ENCODE measurements at regions not wholly inside any gene's neighbourhood (a gene's known extent, or its start where the extent isn't known, plus 50 kb on each side); places are given as distances from the start of the nearest gene placed in this dataset.
"Not testable (repeated sequence)": the region's sequence is repeated elsewhere in the genome, so short reads cannot be mapped to it uniquely, and the experiment has no call there.

GRCh38 chr9:78994471-78994870, 577.3 kb upstream of the TLE4 start:
- no peaks in the 10 kb centered on the region for H3K4me1 ChIP-seq (ENCODE audit: insufficient read depth, low read length)
- H3K36me3 ChIP-seq (ENCODE audit: insufficient read depth, low read length), result no peaks in the 10 kb centered on the region
- no peaks in the 10 kb centered on the region for H3K9me3 ChIP-seq (ENCODE audit: low read length)
- no peak overlapping the region for H3K9ac ChIP-seq (ENCODE audit: low read length)
- no peak overlapping the region for H3K4me3 ChIP-seq (ENCODE audit: low read depth in 1 of 2, low read length in 2 of 2)
- no peaks in the 10 kb centered on the region for H3K27me3 ChIP-seq (ENCODE audit: control insufficient read depth in 1 of 2, insufficient read depth in 2 of 2, low read length in 2 of 2)
- no peak overlapping the region for H3K27ac ChIP-seq (ENCODE audit: low read depth, low read length)

GRCh38 chr9:78994974-78995373, 576.8 kb upstream of the TLE4 start:
- not testable (repeated sequence) for H3K27me3 ChIP-seq (ENCODE audit: control insufficient read depth in 1 of 2, insufficient read depth in 2 of 2, low read length in 2 of 2); H3K9me3 ChIP-seq (ENCODE audit: low read length); H3K4me3 ChIP-seq (ENCODE audit: low read depth in 1 of 2, low read length in 2 of 2); H3K36me3 ChIP-seq (ENCODE audit: insufficient read depth, low read length); H3K9ac ChIP-seq (ENCODE audit: low read length); H3K4me1 ChIP-seq (ENCODE audit: insufficient read depth, low read length); H3K27ac ChIP-seq (ENCODE audit: low read depth, low read length)

- Histone ChIP-seq H3K27me3 (ENCODE audit: control insufficient read depth in 1 of 2, insufficient read depth in 2 of 2, low read length in 2 of 2) (no peaks in the 10 kb centered on the region), H3K27ac (ENCODE audit: low read depth, low read length) (no peak overlapping the region), H3K4me1 (ENCODE audit: insufficient read depth, low read length) (no peaks in the 10 kb centered on the region), H3K9ac (ENCODE audit: low read length) (no peak overlapping the region), H3K36me3 (ENCODE audit: insufficient read depth, low read length) (no peaks in the 10 kb centered on the region), H3K9me3 (ENCODE audit: low read length) (no peaks in the 10 kb centered on the region), H3K4me3 (ENCODE audit: low read depth in 1 of 2, low read length in 2 of 2) (no peak overlapping the region)
These were observed 574.5 kb upstream of the TLE4 start for GRCh38 chr9:78997296-78997695.

GRCh38 chr9:79000230-79001002, 571.3 kb upstream of the TLE4 start:
- H3K4me3 ChIP-seq (ENCODE audit: low read depth in 1 of 2, low read length in 2 of 2), result no peak overlapping the region
- no peaks in the 10 kb centered on the region for H3K27me3 ChIP-seq (ENCODE audit: control insufficient read depth in 1 of 2, insufficient read depth in 2 of 2, low read length in 2 of 2)
- H3K9ac ChIP-seq (ENCODE audit: low read length), result no peak overlapping the region

GRCh38 chr9:79001012-79001411, 570.8 kb upstream of the TLE4 start:
- H3K36me3 ChIP-seq (ENCODE audit: insufficient read depth, low read length), result no peaks in the 10 kb centered on the region
- H3K9me3 ChIP-seq (ENCODE audit: low read length), result no peaks in the 10 kb centered on the region
- H3K4me1 ChIP-seq (ENCODE audit: insufficient read depth, low read length), result no peaks in the 10 kb centered on the region
- no peak overlapping the region for H3K27ac ChIP-seq (ENCODE audit: low read depth, low read length)
- H3K9ac ChIP-seq (ENCODE audit: low read length), result no peak overlapping the region
- no peak overlapping the region for H3K4me3 ChIP-seq (ENCODE audit: low read depth in 1 of 2, low read length in 2 of 2)
- H3K27me3 ChIP-seq (ENCODE audit: control insufficient read depth in 1 of 2, insufficient read depth in 2 of 2, low read length in 2 of 2), result no peaks in the 10 kb centered on the region

More at GRCh38 chr9:79000230-79001002, 571.3 kb upstream of the TLE4 start:
- no peaks in the 10 kb centered on the region for H3K36me3 ChIP-seq (ENCODE audit: insufficient read depth, low read length)
- H3K9me3 ChIP-seq (ENCODE audit: low read length), result no peaks in the 10 kb centered on the region
- no peaks in the 10 kb centered on the region for H3K4me1 ChIP-seq (ENCODE audit: insufficient read depth, low read length)
- no peak overlapping the region for H3K27ac ChIP-seq (ENCODE audit: low read depth, low read length)

GRCh38 chr9:79003514-79003913, 568.3 kb upstream of the TLE4 start:
- no peaks in the 10 kb centered on the region for H3K36me3 ChIP-seq (ENCODE audit: insufficient read depth, low read length)
- no peak overlapping the region for H3K4me3 ChIP-seq (ENCODE audit: low read depth in 1 of 2, low read length in 2 of 2)
- H3K9me3 ChIP-seq (ENCODE audit: low read length), result no peaks in the 10 kb centered on the region
- H3K27ac ChIP-seq (ENCODE audit: low read depth, low read length), result no peak overlapping the region
- H3K4me1 ChIP-seq (ENCODE audit: insufficient read depth, low read length), result no peaks in the 10 kb centered on the region
- no peaks in the 10 kb centered on the region for H3K27me3 ChIP-seq (ENCODE audit: control insufficient read depth in 1 of 2, insufficient read depth in 2 of 2, low read length in 2 of 2)
- no peak overlapping the region for H3K9ac ChIP-seq (ENCODE audit: low read length)

GRCh38 chr9:79004032-79004431, 567.7 kb upstream of the TLE4 start:
- H3K27me3 ChIP-seq (ENCODE audit: control insufficient read depth in 1 of 2, insufficient read depth in 2 of 2, low read length in 2 of 2), result no peaks in the 10 kb centered on the region
- H3K27ac ChIP-seq (ENCODE audit: low read depth, low read length), result no peak overlapping the region
- H3K9ac ChIP-seq (ENCODE audit: low read length), result no peak overlapping the region
- no peaks in the 10 kb centered on the region for H3K36me3 ChIP-seq (ENCODE audit: insufficient read depth, low read length)
- no peaks in the 10 kb centered on the region for H3K4me1 ChIP-seq (ENCODE audit: insufficient read depth, low read length)
- H3K4me3 ChIP-seq (ENCODE audit: low read depth in 1 of 2, low read length in 2 of 2), result no peak overlapping the region
- no peaks in the 10 kb centered on the region for H3K9me3 ChIP-seq (ENCODE audit: low read length)

- H3K4me3 ChIP-seq (ENCODE audit: low read depth in 1 of 2, low read length in 2 of 2), result no peak overlapping the region
- no peaks in the 10 kb centered on the region for H3K36me3 ChIP-seq (ENCODE audit: insufficient read depth, low read length)
- no peaks in the 10 kb centered on the region for H3K27me3 ChIP-seq (ENCODE audit: control insufficient read depth in 1 of 2, insufficient read depth in 2 of 2, low read length in 2 of 2)
- no peaks in the 10 kb centered on the region for H3K4me1 ChIP-seq (ENCODE audit: insufficient read depth, low read length)
- no peaks in the 10 kb centered on the region for H3K9me3 ChIP-seq (ENCODE audit: low read length)
- H3K9ac ChIP-seq (ENCODE audit: low read length), result no peak overlapping the region
- no peak overlapping the region for H3K27ac ChIP-seq (ENCODE audit: low read depth, low read length)
These were observed 565.2 kb upstream of the TLE4 start for GRCh38 chr9:79006546-79006945.

- Histone ChIP-seq H3K27me3 (ENCODE audit: control insufficient read depth in 1 of 2, insufficient read depth in 2 of 2, low read length in 2 of 2) (no peaks in the 10 kb centered on the region), H3K9ac (ENCODE audit: low read length) (no peak overlapping the region), H3K4me3 (ENCODE audit: low read depth in 1 of 2, low read length in 2 of 2) (no peak overlapping the region), H3K36me3 (ENCODE audit: insufficient read depth, low read length) (no peaks in the 10 kb centered on the region), H3K9me3 (ENCODE audit: low read length) (no peaks in the 10 kb centered on the region), H3K4me1 (ENCODE audit: insufficient read depth, low read length) (no peaks in the 10 kb centered on the region), H3K27ac (ENCODE audit: low read depth, low read length) (no peak overlapping the region)
These were observed 563.9 kb upstream of the TLE4 start for GRCh38 chr9:79007701-79008483.

- H3K4me1 ChIP-seq (ENCODE audit: insufficient read depth, low read length), result no peaks in the 10 kb centered on the region
- no peak overlapping the region for H3K9ac ChIP-seq (ENCODE audit: low read length)
- no peak overlapping the region for H3K4me3 ChIP-seq (ENCODE audit: low read depth in 1 of 2, low read length in 2 of 2)
- no peaks in the 10 kb centered on the region for H3K27me3 ChIP-seq (ENCODE audit: control insufficient read depth in 1 of 2, insufficient read depth in 2 of 2, low read length in 2 of 2)
- H3K36me3 ChIP-seq (ENCODE audit: insufficient read depth, low read length), result no peaks in the 10 kb centered on the region
- H3K27ac ChIP-seq (ENCODE audit: low read depth, low read length), result no peak overlapping the region
- no peaks in the 10 kb centered on the region for H3K9me3 ChIP-seq (ENCODE audit: low read length)
These were observed 562.8 kb upstream of the TLE4 start for GRCh38 chr9:79008916-79009315.

GRCh38 chr9:79011461-79011860, 560.3 kb upstream of the TLE4 start:
- H3K27me3 ChIP-seq (ENCODE audit: control insufficient read depth in 1 of 2, insufficient read depth in 2 of 2, low read length in 2 of 2), result no peaks in the 10 kb centered on the region
- H3K36me3 ChIP-seq (ENCODE audit: insufficient read depth, low read length), result no peaks in the 10 kb centered on the region
- H3K4me1 ChIP-seq (ENCODE audit: insufficient read depth, low read length), result no peaks in the 10 kb centered on the region
- no peak overlapping the region for H3K4me3 ChIP-seq (ENCODE audit: low read depth in 1 of 2, low read length in 2 of 2)
- H3K9ac ChIP-seq (ENCODE audit: low read length), result no peak overlapping the region
- no peaks in the 10 kb centered on the region for H3K9me3 ChIP-seq (ENCODE audit: low read length)
- H3K27ac ChIP-seq (ENCODE audit: low read depth, low read length), result no peak overlapping the region

- no peak overlapping the region for H3K27ac ChIP-seq (ENCODE audit: low read depth, low read length)
- no peaks in the 10 kb centered on the region for H3K4me1 ChIP-seq (ENCODE audit: insufficient read depth, low read length)
- no peak overlapping the region for H3K4me3 ChIP-seq (ENCODE audit: low read depth in 1 of 2, low read length in 2 of 2)
- no peaks in the 10 kb centered on the region for H3K9me3 ChIP-seq (ENCODE audit: low read length)
- no peak overlapping the region for H3K9ac ChIP-seq (ENCODE audit: low read length)
- H3K36me3 ChIP-seq (ENCODE audit: insufficient read depth, low read length), result no peaks in the 10 kb centered on the region
- no peaks in the 10 kb centered on the region for H3K27me3 ChIP-seq (ENCODE audit: control insufficient read depth in 1 of 2, insufficient read depth in 2 of 2, low read length in 2 of 2)
These were observed 559.2 kb upstream of the TLE4 start for GRCh38 chr9:79012561-79012960.
